GM12872 (cell line): ENCODE measurements at regions not wholly inside any gene's neighbourhood (a gene's known extent, or its start where the extent isn't known, plus 50 kb on each side); places are given as distances from the start of the nearest gene placed in this dataset.

ENCODE experiments used
- TF ChIP-seq, protein P1 (sequence below): IDR thresholded peaks from 3 replicates; pipeline ENCODE4 v1.5.1; 2011; ENCODE audit warnings: low read depth, mild to moderate bottlenecking, low read length, moderate library complexity; ENCODE audit not compliant: insufficient read depth

DNA sequence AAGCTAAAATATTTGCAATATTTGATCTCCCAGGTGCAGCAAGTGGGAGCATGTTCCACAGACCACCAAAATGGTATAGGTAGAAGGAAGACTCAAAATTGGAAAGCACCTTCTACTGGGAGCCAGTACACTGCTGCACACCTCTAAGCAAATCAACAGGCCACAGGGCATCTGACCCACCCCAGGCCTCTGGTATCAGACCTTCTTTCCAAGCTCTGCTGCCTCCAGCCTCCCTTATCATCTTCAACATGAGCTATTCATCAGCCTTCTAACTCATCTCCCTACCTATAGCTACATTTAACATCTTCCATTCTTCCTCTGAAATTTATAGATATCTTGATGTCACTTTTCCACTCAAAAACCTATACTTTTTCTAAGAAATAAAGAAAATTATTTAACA, 294.8 kb downstream of the ZEB2 start:
- TF ChIP-seq, protein P1, sequence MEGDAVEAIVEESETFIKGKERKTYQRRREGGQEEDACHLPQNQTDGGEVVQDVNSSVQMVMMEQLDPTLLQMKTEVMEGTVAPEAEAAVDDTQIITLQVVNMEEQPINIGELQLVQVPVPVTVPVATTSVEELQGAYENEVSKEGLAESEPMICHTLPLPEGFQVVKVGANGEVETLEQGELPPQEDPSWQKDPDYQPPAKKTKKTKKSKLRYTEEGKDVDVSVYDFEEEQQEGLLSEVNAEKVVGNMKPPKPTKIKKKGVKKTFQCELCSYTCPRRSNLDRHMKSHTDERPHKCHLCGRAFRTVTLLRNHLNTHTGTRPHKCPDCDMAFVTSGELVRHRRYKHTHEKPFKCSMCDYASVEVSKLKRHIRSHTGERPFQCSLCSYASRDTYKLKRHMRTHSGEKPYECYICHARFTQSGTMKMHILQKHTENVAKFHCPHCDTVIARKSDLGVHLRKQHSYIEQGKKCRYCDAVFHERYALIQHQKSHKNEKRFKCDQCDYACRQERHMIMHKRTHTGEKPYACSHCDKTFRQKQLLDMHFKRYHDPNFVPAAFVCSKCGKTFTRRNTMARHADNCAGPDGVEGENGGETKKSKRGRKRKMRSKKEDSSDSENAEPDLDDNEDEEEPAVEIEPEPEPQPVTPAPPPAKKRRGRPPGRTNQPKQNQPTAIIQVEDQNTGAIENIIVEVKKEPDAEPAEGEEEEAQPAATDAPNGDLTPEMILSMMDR: no peak

DNA sequence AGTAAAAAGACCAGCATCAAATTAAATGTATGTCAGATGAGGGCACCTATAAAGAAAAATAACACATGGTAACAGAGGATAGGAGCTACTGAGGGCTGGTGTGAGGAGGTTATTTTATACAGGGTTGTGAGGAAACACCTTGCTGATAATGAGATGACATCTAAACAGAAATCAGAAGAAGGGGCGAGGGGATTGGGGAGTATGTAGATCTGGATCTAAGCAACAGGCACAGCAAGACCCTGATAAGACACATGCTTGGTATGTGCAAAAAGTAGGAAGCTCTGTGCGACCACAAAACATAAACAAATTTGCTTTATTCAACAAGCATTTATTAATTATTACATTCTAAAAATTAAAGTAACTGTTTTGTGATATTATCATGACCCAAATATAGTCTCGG, 295.4 kb downstream of the ZEB2 start:
- TF ChIP-seq, protein P1: no peak

DNA sequence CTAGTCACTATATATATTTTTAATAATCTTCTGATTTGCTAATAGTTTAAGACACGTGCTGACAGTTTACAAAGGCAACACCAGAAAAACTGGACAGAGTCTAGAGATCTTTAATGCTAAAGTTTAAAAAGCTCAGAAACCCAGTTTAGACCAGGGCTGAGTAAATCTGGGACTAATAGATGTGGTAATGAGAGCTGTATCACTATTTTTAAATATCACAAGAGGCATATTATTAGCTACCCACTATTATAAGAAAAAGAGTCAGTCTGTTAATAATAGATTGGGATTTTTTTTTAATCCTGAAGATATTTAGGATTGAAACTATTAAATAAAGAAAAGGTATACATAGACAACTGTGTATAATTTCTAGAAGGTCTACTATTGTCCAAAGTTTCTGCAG, 299.9 kb downstream of the ZEB2 start:
- TF ChIP-seq, protein P1: no peak

DNA sequence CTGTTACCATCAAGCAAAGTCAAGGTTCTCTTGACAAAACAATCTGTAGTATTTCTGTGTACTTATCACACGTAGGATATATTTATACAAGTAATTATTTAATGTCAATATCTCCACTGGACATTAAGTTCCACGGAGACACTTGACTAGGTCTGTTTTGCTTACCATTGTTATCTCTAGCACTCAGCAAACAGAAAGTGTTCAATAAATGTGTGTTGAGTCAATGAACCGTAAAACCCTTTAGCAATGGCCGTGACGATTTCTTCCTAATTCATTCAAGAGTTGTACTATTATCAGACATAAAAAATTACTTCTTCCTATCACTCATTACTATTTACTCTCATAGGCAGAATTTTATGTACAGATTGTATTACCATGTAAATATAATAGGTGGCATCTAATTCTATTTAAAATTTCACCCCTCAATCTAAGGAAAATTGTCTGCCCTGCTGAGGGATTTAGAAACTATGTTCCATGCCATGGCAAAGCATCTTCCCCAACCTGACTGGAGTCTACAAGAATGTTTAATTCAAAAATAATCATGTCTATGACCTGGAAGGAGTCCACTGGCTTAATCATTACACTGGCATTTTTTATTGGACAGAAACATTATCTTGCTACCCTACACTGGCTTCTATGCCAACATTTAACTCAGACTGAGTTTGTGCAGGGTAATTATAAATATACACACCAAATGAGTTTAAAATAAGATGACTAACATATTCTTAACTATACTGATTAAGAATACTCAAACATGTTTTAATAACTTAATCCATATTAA, 301.9 kb downstream of the ZEB2 start:
- TF ChIP-seq, protein P1: no peak

DNA sequence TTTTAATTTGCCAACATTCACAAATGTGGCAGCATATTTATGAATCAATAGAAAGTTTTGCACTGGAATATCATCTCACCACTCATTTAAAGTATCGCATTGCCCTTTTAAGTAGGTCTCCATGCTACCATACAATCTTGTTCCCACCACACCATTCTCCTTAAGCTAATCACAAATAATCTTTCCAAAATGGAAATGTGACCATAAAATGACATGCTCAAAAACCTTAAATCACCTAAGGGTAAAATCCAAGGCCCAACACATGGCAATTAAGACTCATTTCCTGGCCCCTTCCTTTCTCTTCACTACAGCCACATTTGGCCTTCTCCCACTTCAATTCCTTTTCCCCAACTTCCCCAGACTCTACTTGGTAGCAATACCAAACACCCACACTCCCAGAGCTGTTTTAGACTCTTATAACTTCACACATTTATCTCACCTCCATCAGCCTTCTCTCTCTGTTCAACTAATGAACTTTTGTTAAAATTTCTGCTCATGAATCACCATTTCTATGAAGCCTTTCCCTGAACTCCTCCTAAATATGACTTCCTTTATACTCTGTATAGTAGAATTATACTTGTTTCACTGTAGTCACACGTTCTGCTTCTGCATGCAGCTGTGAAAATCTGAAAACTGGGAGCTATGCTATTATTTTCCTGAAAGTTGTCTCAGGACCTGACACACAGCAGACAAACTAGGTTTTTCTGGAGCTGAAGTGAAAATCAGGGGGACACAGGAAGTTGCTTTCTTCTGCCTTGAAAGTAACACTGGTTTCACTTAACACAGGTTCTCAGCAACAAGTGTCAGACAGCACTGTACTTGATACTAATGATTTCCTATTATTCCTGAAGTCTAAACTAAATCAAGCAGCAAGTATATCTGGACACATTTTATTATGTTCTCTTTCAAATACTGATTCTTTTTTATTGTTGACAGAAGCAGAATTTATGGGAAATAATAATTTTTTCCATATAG, 303.9 kb downstream of the ZEB2 start:
- TF ChIP-seq, protein P1: no peak

DNA sequence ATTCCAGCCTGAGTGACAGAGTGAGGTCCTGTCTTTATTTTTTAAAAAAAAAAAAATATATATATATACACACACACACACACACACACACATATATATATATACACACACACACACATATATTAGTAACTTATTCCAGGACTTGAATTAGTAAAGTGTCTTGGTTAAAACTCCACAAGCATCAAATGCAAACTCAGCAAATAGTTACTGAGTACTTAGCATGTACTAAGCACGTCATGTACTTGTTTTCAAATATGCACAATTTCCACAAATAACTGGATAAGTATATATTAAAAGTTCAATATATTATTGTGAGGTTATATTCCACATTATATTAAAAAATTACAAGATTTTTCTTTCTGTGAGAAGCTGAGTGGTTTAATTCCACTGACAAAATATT, 304.7 kb downstream of the ZEB2 start:
- TF ChIP-seq, protein P1: no peak

DNA sequence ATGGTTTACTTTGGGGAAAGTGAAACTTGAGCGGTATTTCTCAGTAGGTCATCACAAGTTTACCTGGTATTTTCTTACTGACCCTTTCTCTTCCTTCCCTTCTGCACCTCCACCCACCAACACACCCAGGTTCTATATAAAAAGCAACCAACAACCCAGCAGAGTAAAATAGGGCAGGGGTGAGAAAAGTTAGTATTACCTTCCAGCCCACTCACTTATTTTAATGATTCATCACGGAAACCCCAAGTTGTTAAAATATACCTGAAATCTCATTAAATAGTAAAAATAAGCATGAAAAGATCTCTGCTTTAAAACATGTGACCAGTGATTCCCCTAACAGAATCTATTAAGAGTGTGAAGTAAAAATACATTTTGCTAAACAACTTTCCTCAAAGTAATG, 306.1 kb downstream of the ZEB2 start:
- TF ChIP-seq, protein P1: no peak
